ENCODE measurements at regions not wholly inside any gene's neighbourhood (a gene's known extent, or its start where the extent isn't known, plus 50 kb on each side); places are given as distances from the start of the nearest gene placed in this dataset.

DNA sequence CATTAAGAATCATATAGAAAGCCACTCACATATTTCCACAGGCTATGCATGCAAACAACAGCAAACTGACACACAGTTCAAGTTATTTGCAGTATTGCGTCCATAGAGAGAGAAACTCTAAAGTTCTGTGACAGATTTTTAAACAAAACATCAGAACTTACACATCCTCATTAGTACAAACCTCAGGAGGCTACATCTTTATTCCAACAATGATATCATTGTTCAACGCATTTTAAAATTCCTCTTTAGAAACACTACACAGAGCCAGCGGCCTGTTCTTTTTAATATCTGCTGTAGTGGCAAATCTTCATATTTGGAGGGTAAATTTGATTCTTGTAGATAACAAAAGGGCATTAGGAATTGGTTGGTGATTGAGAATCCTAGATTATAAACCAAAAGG lies 55.9 kb upstream of the NFE2L3 start:
- no peak for DNase-seq (ENCODE audit: low read depth in 1 of 2, low spot score in 1 of 2)
- TF ChIP-seq CTCF (IDR thresholded peaks at IDR 0.05; ENCODE audit: insufficient read depth, low read length): no peak
- TF ChIP-seq SPI1 (IDR thresholded peaks at IDR 0.05; ENCODE audit: borderline replicate concordance, low read depth): no peak
- TF ChIP-seq, protein P1, sequence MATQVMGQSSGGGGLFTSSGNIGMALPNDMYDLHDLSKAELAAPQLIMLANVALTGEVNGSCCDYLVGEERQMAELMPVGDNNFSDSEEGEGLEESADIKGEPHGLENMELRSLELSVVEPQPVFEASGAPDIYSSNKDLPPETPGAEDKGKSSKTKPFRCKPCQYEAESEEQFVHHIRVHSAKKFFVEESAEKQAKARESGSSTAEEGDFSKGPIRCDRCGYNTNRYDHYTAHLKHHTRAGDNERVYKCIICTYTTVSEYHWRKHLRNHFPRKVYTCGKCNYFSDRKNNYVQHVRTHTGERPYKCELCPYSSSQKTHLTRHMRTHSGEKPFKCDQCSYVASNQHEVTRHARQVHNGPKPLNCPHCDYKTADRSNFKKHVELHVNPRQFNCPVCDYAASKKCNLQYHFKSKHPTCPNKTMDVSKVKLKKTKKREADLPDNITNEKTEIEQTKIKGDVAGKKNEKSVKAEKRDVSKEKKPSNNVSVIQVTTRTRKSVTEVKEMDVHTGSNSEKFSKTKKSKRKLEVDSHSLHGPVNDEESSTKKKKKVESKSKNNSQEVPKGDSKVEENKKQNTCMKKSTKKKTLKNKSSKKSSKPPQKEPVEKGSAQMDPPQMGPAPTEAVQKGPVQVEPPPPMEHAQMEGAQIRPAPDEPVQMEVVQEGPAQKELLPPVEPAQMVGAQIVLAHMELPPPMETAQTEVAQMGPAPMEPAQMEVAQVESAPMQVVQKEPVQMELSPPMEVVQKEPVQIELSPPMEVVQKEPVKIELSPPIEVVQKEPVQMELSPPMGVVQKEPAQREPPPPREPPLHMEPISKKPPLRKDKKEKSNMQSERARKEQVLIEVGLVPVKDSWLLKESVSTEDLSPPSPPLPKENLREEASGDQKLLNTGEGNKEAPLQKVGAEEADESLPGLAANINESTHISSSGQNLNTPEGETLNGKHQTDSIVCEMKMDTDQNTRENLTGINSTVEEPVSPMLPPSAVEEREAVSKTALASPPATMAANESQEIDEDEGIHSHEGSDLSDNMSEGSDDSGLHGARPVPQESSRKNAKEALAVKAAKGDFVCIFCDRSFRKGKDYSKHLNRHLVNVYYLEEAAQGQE (IDR thresholded peaks at IDR 0.05; ENCODE audit: insufficient replicate concordance, low read depth): no peak
- no peak for TF ChIP-seq GABPA (IDR thresholded peaks at IDR 0.05; ENCODE audit: low read depth)
- no peak for TF ChIP-seq POLR2AphosphoS5 (IDR thresholded peaks at IDR 0.05; ENCODE audit: low read depth)
- no peak overlapping the region for H3K27ac ChIP-seq (replicated peaks)
- no peaks in the 10 kb centered on the region for H3K27me3 ChIP-seq (ENCODE audit: insufficient read depth, poor library complexity, severe bottlenecking)
- H3K4me3 ChIP-seq (replicated peaks; ENCODE audit: insufficient read depth, low read length): no peak overlapping the region

DNA sequence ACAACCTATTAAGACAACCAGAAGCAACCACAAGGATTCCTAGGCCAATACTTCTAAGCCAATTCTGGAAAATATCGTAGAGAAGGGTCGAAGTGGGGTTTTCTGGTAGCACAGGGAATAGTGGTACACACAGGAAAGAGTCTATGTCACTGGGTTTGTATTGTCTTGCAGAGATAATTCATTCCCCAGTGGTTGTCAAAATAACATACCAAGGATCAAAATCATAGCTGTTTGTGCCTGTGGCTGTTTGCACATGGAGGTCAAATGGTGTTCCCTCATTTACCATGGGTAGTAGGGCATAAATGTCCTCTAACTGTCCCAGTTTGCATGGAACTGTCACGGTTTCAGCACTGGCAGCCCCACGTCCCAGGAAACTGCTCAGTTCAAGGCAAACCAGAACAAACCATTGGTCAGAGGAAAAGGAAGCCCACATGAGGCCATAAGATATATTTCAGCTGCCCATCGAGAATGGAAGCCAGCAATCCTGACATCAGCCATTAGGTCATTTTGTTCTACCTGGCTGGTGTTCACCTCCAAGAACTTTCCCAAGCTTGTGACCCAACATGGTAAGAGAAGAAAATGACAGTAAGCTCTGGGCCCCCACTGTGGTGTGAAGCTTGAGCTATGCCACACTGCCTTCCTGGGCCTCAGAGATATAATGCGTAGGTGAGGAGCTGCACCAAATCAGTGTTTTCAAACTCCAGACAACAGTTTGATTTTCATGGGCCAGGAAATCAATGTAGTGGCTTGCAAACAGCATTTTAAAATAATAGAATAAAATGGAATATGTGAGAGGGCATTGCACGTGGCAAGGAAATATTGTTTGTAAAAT lies 53.9 kb upstream of the NFE2L3 start:
- no peak for DNase-seq (ENCODE audit: low read depth in 1 of 2, low spot score in 1 of 2)
- TF ChIP-seq POLR2AphosphoS5 (IDR thresholded peaks at IDR 0.05; ENCODE audit: low read depth) (no peak), GABPA (IDR thresholded peaks at IDR 0.05; ENCODE audit: low read depth) (no peak), SPI1 (IDR thresholded peaks at IDR 0.05; ENCODE audit: borderline replicate concordance, low read depth) (no peak), CTCF (IDR thresholded peaks at IDR 0.05; ENCODE audit: insufficient read depth, low read length) (no peak)
- TF ChIP-seq, protein P1 (IDR thresholded peaks at IDR 0.05; ENCODE audit: insufficient replicate concordance, low read depth): no peak
- H3K4me3 ChIP-seq (replicated peaks; ENCODE audit: insufficient read depth, low read length): no peak overlapping the region
- H3K27me3 ChIP-seq (ENCODE audit: insufficient read depth, poor library complexity, severe bottlenecking): no peaks in the 10 kb centered on the region
- 0 out of 2 replicates have a peak overlapping the region, but pooled peaks have one; percentile 16 for H3K27ac ChIP-seq (replicated peaks)

GRCh38 chr7:26099236-26099635 lies 52.8 kb upstream of the NFE2L3 start:
- Histone ChIP-seq H3K27ac (replicated peaks) (no peak overlapping the region), H3K4me3 (replicated peaks; ENCODE audit: insufficient read depth, low read length) (no peak overlapping the region), H3K27me3 (ENCODE audit: insufficient read depth, poor library complexity, severe bottlenecking) (no peaks in the 10 kb centered on the region)
- TF ChIP-seq POLR2AphosphoS5 (IDR thresholded peaks at IDR 0.05; ENCODE audit: low read depth) (no peak), SPI1 (IDR thresholded peaks at IDR 0.05; ENCODE audit: borderline replicate concordance, low read depth) (peak; percentile 18; the same call in 1 of the 2 replicates), CTCF (IDR thresholded peaks at IDR 0.05; ENCODE audit: insufficient read depth, low read length) (no peak), GABPA (IDR thresholded peaks at IDR 0.05; ENCODE audit: low read depth) (no peak)
- TF ChIP-seq, protein P1 (IDR thresholded peaks at IDR 0.05; ENCODE audit: insufficient replicate concordance, low read depth): no peak
- peak in 1 of 2 experiments; percentile 36 for DNase-seq (ENCODE audit: low read depth in 1 of 2, low spot score in 1 of 2)

All from HL-60 (cell line).